ENCODE measurements at regions not wholly inside any gene's neighbourhood (a gene's known extent, or its start where the extent isn't known, plus 50 kb on each side); places are given as distances from the start of the nearest gene placed in this dataset.

DNA sequence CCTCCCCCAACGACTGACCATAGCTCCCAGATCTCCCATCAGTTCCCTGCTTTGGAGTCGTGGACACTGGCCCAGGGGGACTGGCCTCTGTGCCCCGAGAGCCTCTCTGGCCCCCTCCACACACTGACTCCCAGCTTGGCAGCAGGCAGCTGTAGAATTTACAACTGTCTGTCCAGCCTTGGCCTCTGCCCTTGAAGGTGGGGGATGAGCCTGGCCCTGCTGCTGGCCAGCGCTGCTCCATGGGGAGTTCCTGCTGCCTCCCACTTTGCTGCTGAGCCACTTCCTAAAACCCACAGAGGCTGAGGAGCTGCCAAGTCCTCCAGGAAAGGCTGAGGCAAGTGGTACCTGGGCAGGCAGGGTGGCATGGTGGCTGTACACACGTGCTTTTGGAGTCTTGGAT, 147.1 kb downstream of the WDR11 start:
- TF ChIP-seq, protein P1, sequence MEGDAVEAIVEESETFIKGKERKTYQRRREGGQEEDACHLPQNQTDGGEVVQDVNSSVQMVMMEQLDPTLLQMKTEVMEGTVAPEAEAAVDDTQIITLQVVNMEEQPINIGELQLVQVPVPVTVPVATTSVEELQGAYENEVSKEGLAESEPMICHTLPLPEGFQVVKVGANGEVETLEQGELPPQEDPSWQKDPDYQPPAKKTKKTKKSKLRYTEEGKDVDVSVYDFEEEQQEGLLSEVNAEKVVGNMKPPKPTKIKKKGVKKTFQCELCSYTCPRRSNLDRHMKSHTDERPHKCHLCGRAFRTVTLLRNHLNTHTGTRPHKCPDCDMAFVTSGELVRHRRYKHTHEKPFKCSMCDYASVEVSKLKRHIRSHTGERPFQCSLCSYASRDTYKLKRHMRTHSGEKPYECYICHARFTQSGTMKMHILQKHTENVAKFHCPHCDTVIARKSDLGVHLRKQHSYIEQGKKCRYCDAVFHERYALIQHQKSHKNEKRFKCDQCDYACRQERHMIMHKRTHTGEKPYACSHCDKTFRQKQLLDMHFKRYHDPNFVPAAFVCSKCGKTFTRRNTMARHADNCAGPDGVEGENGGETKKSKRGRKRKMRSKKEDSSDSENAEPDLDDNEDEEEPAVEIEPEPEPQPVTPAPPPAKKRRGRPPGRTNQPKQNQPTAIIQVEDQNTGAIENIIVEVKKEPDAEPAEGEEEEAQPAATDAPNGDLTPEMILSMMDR (IDR thresholded peaks at IDR 0.05; ENCODE audit: poor library complexity): no peak
- TF ChIP-seq EZH2phosphoT487 (IDR thresholded peaks at IDR 0.05; ENCODE audit: low read depth, severe bottlenecking, unreplicated experiment) (no peak), EZH2 (IDR thresholded peaks at IDR 0.05; ENCODE audit: borderline replicate concordance) (no peak)
